ENCODE measurements at regions not wholly inside any gene's neighbourhood (a gene's known extent, or its start where the extent isn't known, plus 50 kb on each side); places are given as distances from the start of the nearest gene placed in this dataset.

DNA sequence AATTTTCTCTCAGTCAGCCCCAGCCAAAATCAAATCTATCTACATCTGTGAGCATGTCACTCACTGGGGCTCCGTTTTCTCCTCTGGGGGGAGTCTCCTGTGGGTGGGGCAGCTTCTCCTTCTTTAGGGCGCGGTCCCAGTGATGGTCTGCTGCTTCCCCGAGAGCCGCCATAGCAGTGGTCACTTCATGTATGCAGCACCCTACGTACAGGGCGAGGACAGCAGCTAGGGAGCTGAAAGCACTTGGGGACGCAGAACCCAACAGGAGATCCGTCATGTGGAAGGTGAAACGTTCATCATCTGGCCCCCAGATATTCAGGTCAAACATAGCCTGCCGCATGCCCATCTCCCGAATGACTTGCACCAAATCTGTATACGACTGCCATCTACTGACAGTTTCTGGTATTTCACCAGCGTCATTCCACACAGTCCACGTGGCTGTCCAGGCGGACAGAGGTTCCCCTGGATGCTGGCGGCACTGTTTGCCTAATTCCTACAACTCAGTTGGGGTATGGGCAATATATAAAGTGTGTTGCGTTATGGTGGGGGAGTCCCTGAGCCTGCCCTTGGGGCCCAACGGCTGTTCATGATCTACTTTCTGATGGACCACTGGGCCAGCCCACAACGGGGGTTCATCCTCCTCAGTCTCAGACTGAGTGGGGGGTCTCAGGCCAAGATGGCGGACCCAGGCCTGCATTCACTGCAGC lies 795.0 kb downstream of the EFNA5 start:
- Mint-ChIP-seq H3K9me3 (peaks cover 24% of the 10 kb centered on the region in 2 experiments), H3K36me3 (ENCODE audit: insufficient read depth in 1 of 3, low read depth in 3 of 3) (peaks cover 12 to 23% (median 21%) of the 10 kb centered on the region in 3 experiments), H3K4me1 (peaks cover 0 to 7% of the 10 kb centered on the region in 2 experiments; a peak in 2 of 4 replicates), H3K27me3 (ENCODE audit: low read depth) (peaks cover 3% of the 10 kb centered on the region; the same call in 1 of the 2 replicates), H3K27ac (no peak overlapping the region), H3K4me3 (no peak overlapping the region)
- Histone ChIP-seq H3K27me3 (ENCODE audit: insufficient read depth, low read length) (no peaks in the 10 kb centered on the region), H2AK5ac (ENCODE audit: insufficient read length, low read length) (no peak overlapping the region), H4K91ac (ENCODE audit: insufficient read length, low read depth, low read length) (no peak overlapping the region), H3K56ac (ENCODE audit: insufficient read length, low read depth, low read length) (no peak overlapping the region), H4K5ac (ENCODE audit: insufficient read length, low read depth, low read length) (no peak overlapping the region), H3K23ac (ENCODE audit: insufficient read length, low read depth, low read length) (no peak overlapping the region), H3K23me2 (ENCODE audit: insufficient read length, low read depth, low read length, poor library complexity, severe bottlenecking) (no peaks in the 10 kb centered on the region), H3K79me1 (ENCODE audit: insufficient read depth, low read depth, low read length, poor library complexity, severe bottlenecking) (no peaks in the 10 kb centered on the region), H2BK15ac (ENCODE audit: low read depth, low read length) (no peak overlapping the region), H3T11ph (ENCODE audit: low read length) (no peak overlapping the region), H2BK20ac (ENCODE audit: low read depth, low read length, poor library complexity, severe bottlenecking) (no peak overlapping the region), H4K20me1 (ENCODE audit: control insufficient read depth, insufficient read depth, insufficient read length) (no peaks in the 10 kb centered on the region), H3K18ac (ENCODE audit: insufficient read length, low read depth, low read length) (no peak overlapping the region), H3K14ac (ENCODE audit: insufficient read depth, low read length) (no peak overlapping the region), H2BK5ac (ENCODE audit: insufficient read length, low read length) (no peak overlapping the region), H4K8ac (replicated peaks; ENCODE audit: insufficient read length, low read depth, low read length) (no peak overlapping the region), H2BK120ac (ENCODE audit: low read depth, low read length, poor library complexity, severe bottlenecking) (no peak overlapping the region), H3K9me3 (ENCODE audit: control insufficient read depth, low read depth, low read length) (peaks cover 11% of the 10 kb centered on the region), H3K9ac (ENCODE audit: extremely low read depth, insufficient read length, low read length) (no peak overlapping the region), H2BK12ac (ENCODE audit: insufficient read length, low read depth, low read length) (no peak overlapping the region), H3K79me2 (ENCODE audit: insufficient read depth, low read length) (no peaks in the 10 kb centered on the region), H3K27ac (ENCODE audit: insufficient read length, low read depth, low read length) (no peak overlapping the region), H3K4me2 (ENCODE audit: insufficient read depth, insufficient read length, low read length) (no peak overlapping the region), H3K4me1 (ENCODE audit: insufficient read depth, low read length) (no peaks in the 10 kb centered on the region), H3K4ac (ENCODE audit: low read depth, low read length) (no peak overlapping the region), H2AFZ (ENCODE audit: low read length) (no peak overlapping the region)
- WGBS (ENCODE audit: extremely low coverage, insufficient read length, low lambda C conversion rate) = no CpG with 5 or more reads among the region's 21 CpGs
- DNase-seq = peak; percentile 79
- TF ChIP-seq, protein P1, sequence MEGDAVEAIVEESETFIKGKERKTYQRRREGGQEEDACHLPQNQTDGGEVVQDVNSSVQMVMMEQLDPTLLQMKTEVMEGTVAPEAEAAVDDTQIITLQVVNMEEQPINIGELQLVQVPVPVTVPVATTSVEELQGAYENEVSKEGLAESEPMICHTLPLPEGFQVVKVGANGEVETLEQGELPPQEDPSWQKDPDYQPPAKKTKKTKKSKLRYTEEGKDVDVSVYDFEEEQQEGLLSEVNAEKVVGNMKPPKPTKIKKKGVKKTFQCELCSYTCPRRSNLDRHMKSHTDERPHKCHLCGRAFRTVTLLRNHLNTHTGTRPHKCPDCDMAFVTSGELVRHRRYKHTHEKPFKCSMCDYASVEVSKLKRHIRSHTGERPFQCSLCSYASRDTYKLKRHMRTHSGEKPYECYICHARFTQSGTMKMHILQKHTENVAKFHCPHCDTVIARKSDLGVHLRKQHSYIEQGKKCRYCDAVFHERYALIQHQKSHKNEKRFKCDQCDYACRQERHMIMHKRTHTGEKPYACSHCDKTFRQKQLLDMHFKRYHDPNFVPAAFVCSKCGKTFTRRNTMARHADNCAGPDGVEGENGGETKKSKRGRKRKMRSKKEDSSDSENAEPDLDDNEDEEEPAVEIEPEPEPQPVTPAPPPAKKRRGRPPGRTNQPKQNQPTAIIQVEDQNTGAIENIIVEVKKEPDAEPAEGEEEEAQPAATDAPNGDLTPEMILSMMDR (conservative IDR thresholded peaks at IDR 0.05) = peak; percentile 67
